ENCODE measurements at regions not wholly inside any gene's neighbourhood (a gene's known extent, or its start where the extent isn't known, plus 50 kb on each side); places are given as distances from the start of the nearest gene placed in this dataset.
A peak's percentile ranks its signal among the peaks of the same experiment; 100 is the strongest.
"Not testable (repeated sequence)": the region's sequence is repeated elsewhere in the genome, so short reads cannot be mapped to it uniquely, and the experiment has no call there.

DNA sequence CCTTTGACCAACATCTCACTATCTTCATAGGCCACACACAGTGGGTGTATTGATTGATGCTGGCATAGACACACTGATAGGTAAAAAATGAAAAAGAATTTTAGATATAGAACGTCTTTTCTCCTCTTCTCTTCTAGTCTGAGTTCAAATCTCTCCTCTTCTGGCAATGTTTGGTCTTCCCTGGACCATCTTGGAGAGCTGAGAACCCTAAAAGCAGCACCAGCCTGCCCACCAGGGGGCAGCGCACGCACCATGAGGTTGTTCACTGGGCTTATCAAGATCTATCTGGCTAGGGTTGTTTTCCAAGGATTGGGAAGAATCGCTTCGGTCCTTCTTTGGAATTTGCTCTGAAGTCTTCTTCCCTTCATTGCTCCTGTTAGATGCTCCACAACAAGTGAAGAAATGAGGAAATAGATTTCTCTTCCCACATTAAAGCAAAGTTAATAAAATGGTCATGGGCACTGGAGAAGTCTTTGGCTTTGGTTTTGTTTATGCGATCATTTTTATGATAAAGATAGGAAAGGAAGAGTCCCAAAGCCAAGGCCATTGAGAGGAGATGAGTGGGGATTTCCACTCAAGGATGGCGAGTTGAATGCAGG, 104.0 kb upstream of the OLIG2 start:
- Histone ChIP-seq H3K27ac (no peak overlapping the region), H3K27me3 (replicated peaks) (no peaks in the 10 kb centered on the region), H3K4me3 (ENCODE audit: low read depth, low read length) (no peak overlapping the region), H3K36me3 (replicated peaks) (no peaks in the 10 kb centered on the region)
- TF ChIP-seq, protein P1, sequence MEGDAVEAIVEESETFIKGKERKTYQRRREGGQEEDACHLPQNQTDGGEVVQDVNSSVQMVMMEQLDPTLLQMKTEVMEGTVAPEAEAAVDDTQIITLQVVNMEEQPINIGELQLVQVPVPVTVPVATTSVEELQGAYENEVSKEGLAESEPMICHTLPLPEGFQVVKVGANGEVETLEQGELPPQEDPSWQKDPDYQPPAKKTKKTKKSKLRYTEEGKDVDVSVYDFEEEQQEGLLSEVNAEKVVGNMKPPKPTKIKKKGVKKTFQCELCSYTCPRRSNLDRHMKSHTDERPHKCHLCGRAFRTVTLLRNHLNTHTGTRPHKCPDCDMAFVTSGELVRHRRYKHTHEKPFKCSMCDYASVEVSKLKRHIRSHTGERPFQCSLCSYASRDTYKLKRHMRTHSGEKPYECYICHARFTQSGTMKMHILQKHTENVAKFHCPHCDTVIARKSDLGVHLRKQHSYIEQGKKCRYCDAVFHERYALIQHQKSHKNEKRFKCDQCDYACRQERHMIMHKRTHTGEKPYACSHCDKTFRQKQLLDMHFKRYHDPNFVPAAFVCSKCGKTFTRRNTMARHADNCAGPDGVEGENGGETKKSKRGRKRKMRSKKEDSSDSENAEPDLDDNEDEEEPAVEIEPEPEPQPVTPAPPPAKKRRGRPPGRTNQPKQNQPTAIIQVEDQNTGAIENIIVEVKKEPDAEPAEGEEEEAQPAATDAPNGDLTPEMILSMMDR (IDR thresholded peaks at IDR 0.05; ENCODE audit: low read depth, low read length, missing control alignments), result peak; percentile 62
- in situ Hi-C loops (cut with HindIII; ENCODE audit: low pct_ligation_motif_present, low sequenced_read_pairs), result no loop called here
- DNase-seq, result no peak

DNA sequence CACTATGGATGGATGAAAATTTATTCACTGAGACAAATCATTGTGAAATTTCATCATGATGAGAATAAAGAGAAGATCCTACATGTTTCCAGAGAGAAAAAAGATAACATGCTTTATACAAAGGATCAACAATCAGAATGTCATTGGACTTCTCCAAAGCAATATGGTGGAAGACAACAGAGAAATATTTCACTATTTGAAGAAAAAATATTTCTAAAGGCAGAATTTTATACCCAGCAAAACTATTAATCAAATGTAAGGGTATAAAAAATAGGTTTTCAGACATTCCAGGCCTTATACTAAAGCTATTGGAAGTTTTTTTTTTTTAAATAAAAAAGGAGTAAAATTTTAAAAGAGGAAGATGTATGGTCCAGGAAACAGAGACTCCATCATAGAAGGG, 100.6 kb upstream of the OLIG2 start:
- H3K27ac ChIP-seq, result no peak overlapping the region

DNA sequence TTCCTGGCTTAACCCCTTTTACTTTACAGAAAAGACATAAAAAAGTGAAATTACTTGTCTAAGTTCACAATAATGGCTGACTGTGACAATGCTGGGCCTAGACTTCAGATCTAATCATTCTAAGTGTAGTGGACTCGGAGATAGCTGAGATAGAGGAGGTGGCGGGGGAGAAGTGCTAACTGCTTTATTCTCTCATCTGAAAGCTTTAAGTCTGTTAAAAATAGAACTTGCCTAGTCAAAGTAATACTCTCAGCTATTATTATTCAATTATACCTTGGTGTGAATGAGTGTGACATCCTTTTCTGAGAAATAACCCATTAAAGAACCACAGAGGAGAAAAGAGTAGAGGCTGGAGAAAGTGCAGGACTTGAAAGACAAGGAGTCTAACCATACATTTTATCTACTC, 96.1 kb upstream of the OLIG2 start:
- no peak for DNase-seq
- Histone ChIP-seq H3K4me3 (ENCODE audit: low read depth, low read length) (no peak overlapping the region), H3K36me3 (replicated peaks) (no peaks in the 10 kb centered on the region), H3K27me3 (replicated peaks) (no peaks in the 10 kb centered on the region), H3K27ac (no peak overlapping the region)
- in situ Hi-C loops (cut with HindIII; ENCODE audit: low pct_ligation_motif_present, low sequenced_read_pairs), result no loop called here
- TF ChIP-seq, protein P1 (IDR thresholded peaks at IDR 0.05; ENCODE audit: low read depth, low read length, missing control alignments), result no peak

More for the DNA sequence above, 100.6 kb upstream of the OLIG2 start:
- in situ Hi-C loops (cut with HindIII; ENCODE audit: low pct_ligation_motif_present, low sequenced_read_pairs), result no loop called here
- H3K36me3 ChIP-seq (replicated peaks), result no peaks in the 10 kb centered on the region
- no peak overlapping the region for H3K4me3 ChIP-seq (ENCODE audit: low read depth, low read length)
- no peaks in the 10 kb centered on the region for H3K27me3 ChIP-seq (replicated peaks)
- DNase-seq, result no peak
- TF ChIP-seq, protein P1 (IDR thresholded peaks at IDR 0.05; ENCODE audit: low read depth, low read length, missing control alignments), result no peak

DNA sequence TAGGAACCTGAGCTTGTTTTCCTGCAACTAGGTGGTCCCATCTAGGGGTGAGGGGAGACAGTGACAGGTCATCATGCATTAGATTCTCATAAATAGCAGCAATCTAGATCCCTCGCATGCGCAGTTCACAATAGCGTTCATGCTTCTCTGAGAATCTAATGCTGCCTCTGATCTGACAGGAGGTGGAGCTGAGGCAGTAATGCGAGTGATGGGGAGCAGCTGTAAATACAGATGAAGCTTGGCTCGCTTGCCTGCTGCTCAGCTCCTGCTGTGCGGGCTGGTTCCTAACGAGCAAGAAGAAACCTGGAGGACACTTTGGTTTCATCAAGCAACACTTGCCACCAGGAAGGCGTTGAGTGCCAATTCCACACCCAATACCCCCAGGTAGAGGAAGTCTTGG, 95.1 kb upstream of the OLIG2 start:
- in situ Hi-C loops (cut with HindIII; ENCODE audit: low pct_ligation_motif_present, low sequenced_read_pairs), result no loop called here
- TF ChIP-seq, protein P1 (IDR thresholded peaks at IDR 0.05; ENCODE audit: low read depth, low read length, missing control alignments), result no peak
- H3K27ac ChIP-seq, result no peak overlapping the region
- DNase-seq, result no peak
- H3K4me3 ChIP-seq (ENCODE audit: low read depth, low read length), result no peak overlapping the region
- no peaks in the 10 kb centered on the region for H3K36me3 ChIP-seq (replicated peaks)
- no peaks in the 10 kb centered on the region for H3K27me3 ChIP-seq (replicated peaks)

DNA sequence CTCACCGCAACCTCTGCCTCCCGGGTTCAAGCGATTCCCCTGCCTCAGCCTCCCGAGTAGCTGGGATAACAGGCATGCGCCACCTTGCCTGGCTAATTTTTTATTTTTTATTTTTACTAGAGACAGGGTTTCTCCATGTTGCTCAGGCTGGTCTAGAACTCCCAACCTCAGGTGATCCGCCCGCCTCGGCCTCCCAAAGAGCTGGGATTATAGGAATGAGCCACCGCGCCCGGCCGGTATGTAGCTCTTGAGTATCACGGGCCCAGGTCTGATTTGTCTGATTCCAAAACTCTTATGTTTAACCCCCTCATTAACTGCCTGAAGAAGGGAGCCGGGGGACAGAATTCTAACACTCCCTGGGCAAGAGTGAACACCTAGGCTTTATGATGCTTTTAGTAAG, 91.7 kb upstream of the OLIG2 start:
- in situ Hi-C loops (cut with HindIII; ENCODE audit: low pct_ligation_motif_present, low sequenced_read_pairs); H3K27ac ChIP-seq; H3K36me3 ChIP-seq (replicated peaks); H3K4me3 ChIP-seq (ENCODE audit: low read depth, low read length); DNase-seq; H3K27me3 ChIP-seq (replicated peaks): not testable (repeated sequence)

DNA sequence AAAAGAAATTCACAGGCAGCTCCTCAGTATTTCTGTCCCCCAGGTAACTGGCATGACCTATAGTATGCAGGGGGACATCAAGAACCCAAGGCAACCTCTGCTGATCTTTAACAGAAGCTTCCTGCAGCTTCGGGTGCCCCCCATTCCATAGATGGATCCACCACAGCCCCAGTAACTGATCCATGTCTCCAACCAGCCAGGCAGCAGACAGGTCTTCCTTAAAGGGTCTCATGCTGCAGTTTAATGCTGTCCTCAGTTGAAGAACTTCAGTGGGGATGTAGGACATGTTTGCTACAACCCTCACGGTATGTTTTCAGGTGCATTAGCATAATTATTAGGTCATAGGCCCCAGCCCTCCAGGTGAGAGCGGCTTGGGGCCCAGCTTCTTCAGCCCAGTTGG, 90.9 kb upstream of the OLIG2 start:
- in situ Hi-C loops (cut with HindIII; ENCODE audit: low pct_ligation_motif_present, low sequenced_read_pairs), result no loop called here
- no peak overlapping the region for H3K27ac ChIP-seq
- no peak overlapping the region for H3K4me3 ChIP-seq (ENCODE audit: low read depth, low read length)
- DNase-seq, result no peak
- TF ChIP-seq, protein P1 (IDR thresholded peaks at IDR 0.05; ENCODE audit: low read depth, low read length, missing control alignments), result no peak
- H3K27me3 ChIP-seq (replicated peaks), result no peaks in the 10 kb centered on the region
- no peaks in the 10 kb centered on the region for H3K36me3 ChIP-seq (replicated peaks)

All from brain microvascular endothelial cell (primary cell).